ENCODE measurements at regions not wholly inside any gene's neighbourhood (a gene's known extent, or its start where the extent isn't known, plus 50 kb on each side); places are given as distances from the start of the nearest gene placed in this dataset.

DNA sequence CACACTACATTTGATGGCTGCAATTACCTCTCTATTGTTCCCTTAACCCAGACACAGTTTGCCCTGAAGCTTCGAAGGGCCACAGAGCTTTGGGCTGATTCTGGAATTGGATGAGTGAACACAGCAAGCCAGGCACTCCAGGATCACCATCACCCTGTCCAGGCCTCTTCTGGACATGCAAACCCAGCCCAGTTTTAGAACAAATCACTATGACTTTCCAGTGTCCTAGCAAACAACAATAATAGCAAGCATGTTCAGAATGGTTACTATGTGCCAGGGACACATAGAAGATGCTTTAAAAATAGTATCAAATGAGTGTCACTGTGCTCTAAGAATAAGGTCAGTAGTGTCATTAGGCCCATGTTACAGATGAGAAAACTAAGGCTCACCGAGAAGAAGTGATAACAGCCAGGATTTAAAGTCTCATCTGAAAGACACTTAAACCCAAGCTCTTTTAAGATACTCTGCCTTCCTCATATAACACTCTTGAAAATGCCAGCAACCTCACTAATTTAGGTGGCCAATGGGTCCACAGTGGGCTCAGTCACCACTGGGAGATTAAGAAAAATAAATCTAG, 191.7 kb upstream of the STK17B start:
- no peak for DNase-seq

DNA sequence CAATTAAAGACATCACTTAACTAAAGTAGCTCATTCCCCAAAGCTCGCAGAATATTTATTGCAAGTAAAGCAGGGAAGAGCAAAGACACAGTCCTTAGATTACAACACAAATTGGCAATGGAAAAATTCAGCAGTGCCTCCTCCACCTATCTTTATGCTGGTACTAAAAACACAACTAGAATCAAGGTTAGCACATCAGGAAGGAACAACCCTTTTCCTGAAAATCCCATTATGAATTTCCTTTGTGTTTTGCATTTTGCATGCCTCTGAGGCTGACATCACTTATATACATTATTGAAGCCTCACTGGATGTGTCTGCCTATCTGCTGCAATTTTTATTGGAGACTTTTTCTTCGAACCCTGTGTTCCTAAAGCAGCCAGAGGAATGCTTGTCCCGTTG, 193.8 kb upstream of the STK17B start:
- DNase-seq, result peak; percentile 75

DNA sequence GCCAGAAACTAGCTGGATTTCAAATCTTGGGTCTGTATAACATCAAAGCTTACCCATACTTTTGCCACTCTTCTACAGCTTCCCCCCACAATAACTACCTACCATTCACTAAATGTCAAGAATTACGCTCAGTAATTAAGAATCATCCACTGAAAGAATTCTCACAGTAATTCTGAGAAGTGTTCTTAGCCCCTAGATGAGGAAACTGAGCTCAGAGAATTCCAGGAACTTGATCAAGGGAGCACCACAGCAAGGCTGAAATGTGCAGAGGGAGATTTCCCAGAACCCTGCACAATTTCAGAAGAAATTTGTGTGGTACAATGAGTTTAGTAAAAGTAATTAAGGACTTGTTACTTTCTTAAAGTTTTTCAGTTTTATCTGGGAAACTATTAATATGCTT, 194.5 kb upstream of the STK17B start:
- no peak for DNase-seq

DNA sequence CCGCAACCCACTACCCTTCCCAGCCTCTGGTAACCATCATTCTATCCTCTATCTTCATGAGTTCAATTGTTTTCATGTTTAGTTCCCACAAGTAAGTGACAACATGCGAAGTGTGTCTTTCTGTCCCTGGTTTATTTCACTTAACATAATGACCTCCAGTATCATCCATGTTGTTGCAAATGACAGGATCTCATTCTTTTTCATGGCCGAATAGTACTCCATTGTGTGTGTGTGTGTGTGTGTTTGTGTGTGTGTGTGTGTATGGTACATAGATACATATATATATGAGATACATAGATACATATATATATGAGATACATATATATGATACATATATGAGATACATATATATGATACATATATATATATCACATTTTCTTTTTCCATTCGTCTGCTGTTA, 196.3 kb upstream of the STK17B start:
- DNase-seq, result no peak

DNA sequence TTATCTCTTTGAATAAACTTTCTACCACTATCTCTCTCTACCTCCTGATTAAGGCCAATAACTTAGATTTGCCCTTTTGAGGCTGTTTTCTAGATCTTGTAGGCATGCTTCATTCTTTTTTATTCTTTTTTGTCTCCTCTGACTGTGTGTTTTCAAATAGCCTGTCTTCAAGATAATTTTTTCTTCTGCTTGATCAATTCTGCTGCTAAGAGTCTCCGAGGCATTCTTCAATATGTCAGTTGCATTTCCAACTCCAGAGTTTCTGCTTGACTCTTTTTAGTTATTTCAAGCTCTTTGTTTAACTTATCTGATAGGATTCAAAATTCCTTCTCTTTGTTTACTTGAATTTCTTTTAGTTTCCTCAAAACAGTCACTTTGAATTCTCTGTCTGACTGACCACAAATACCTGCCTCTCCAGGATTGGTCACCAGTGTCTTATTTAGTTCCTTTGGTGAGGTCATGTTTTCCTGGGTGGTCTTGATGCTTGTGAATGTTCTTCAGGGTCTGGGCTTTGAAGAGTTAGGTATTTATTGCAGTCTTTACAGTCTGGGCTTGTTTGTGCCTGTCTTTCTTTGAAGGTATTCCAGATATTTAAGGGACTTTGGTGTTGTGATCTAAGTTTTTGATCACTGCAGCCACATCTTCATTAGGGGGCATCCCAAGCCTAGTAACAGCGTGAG, 197.3 kb upstream of the STK17B start:
- DNase-seq, result no peak

DNA sequence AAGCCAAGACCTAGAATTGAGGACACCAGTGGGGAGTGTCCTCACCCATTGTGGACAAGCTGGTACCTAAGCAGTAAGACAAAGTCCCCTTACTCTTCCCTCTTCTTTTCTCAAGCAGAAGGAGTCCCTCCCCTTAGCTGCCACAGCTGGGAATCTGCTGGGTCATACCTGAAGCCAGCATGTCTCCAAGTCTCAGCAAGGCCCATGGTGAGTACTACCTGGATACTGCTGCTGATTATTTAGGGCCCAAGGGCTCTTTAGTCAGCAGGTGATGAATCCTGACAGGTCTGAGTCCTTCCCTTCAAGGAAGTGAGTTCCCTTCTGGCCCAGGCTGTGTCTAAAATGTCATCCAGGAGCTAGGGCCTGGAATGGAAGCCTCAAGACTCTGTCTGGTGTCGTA, 198.6 kb upstream of the STK17B start:
- no peak for DNase-seq

DNA sequence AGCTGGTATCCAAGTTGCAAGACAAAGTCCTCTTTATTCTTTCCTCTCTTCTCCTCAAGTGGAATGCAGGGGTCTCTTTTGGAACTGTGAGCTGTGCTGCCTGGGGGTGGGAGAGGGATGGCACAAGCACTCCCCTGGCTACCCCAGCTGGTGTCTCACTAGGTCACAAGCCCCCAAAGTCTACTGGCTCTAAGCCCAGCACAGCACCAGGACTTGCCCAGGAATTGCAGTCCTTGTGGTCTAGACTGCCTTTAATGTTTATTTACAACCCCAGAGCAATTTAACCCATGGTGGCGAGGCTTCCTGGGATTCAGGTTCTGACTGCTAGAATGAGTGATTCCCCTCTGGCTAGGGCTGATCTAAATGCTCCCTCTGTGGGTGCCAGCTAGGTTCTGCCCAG, 199.0 kb upstream of the STK17B start:
- no peak for DNase-seq

DNA sequence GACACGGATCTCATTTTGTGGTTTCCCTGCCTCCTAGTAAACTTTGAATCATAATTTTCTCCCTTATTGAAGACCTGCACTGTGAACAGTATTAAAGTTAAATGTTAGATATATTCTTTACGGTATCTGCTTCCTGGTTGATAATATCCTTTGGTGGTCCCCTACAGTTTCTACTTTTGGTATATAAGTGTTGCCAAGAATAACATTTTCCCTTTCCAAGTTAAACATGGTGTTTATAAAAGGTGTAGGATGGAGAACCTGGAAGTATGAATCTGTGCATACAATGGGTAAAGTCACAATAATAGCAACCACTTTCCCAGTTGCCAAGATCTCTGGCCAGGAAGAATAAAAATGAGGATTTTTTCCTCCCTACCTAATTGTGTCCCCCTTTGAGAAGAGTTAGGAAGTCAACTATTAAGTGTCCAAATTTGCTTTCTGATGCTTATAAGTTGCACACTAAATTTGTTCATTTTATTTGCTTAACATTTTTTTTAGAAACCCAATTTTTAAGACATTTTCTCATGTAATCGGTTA, 201.0 kb upstream of the STK17B start:
- peak; percentile 82 for DNase-seq

DNA sequence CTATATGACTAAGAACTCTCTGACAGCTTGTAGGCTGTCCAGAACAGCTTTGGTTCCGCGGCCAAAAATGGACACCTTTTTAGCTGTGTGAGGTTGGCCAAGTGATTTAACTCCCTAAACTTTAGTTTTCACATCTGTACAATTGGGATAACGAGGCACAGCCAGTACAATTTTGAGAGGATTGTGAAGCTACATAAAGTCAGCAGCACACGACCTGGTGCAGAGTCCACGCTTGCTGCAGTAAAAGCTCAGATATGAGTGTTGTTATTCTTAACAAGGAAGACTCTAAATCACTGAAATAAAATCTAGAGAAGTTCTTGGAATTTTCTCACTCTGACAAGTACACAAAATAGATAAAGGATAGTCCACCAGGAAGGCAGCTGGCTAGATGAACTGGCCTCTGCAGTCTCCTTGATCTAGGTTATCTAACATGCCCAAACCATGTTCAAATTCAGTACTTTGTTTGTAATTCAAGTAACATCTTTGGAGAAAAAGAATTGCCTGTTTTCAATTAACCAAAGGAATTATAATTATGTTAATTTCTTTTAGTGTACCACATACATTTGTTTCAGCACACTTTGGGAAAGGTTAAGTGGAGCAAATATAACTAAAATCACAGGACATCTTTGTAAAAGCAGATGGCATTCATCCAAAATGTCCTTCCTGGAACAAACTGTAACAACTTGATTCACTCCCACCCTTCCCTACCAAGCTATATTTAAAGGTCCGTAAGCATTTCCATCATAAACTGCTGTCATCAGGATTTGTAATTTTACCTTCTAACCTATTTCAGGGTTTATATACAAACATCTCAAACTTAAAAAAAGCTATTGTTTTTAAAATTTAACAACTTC, 201.7 kb upstream of the STK17B start:
- DNase-seq, result peak; percentile 84

DNA sequence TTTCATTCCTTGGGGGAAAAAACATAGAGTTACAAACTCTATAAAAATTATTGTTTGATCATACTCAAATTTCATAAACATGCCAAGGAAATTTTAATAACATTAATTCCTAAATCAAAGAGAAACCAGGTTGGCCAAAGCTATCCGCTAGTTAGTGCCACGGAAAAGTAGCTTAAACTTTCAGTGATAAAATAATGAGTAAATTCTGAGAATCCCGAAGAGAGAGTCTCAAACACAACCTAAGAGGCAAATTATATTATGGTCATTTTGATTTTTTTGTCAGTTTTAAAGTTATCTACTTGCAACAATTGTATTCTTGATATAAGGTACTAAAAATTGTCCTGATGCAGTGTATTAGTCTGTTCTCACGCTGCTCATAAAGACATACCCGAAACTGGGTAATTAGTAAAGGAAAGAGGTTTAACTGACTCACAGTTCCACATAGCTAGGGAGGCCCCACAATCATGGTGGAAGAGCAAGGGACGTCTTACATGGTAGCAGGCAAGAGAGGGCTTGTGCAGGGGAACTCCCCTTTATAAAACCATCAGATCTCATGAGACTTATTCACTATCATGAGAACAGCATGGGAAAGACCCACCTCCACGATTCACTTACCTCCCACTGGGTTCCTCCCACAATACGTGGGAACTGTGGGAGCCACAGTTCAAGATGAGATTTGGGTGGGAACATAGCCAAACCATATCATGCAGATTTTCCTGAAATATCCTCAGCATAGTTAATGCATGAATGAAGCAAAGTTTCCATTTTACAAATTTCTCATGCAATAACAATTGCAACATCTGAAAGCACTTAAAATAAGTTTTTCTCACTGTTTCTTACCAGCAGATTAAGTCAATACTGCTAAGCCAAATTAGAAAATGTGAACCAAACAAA, 205.9 kb upstream of the STK17B start:
- no peak for DNase-seq

DNA sequence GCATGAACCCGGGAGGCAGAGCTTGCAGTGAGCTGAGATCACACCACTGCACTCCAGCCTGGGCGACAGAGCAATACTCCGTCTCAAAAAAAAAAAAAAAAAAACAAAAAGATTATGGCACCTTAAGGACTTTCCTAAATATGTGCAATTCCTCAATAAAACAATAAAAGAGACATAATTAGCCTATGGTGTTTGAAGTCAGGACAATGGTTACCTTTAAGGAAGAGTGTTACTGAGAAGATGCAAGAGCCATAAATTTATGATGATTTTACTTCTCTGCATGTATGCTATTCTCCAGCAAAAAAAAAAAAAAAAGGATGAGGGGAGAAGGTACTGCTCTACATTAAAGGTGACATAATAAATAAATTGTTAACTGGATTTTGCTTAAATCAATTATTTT, 208.2 kb upstream of the STK17B start:
- DNase-seq, result no peak

DNA sequence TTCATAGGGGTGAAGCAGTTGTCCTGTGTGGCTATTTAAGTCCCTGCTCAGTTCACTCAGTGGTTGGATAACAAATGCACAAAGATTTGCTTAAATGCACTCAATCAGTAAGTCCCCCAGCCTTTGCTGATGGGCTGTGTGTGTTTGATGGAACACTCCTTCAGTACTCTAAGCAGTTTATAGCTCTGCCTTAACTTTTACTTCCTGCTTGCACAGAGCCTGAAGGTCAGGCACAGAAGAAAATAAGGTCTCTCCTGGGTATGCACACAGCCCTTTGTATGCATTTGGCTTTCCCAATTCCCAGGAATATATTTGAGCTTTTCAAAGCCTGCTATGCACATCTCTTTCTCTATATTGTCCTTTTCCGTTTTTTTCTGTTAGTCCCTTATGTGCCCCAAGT, 208.7 kb upstream of the STK17B start:
- DNase-seq, result no peak

DNA sequence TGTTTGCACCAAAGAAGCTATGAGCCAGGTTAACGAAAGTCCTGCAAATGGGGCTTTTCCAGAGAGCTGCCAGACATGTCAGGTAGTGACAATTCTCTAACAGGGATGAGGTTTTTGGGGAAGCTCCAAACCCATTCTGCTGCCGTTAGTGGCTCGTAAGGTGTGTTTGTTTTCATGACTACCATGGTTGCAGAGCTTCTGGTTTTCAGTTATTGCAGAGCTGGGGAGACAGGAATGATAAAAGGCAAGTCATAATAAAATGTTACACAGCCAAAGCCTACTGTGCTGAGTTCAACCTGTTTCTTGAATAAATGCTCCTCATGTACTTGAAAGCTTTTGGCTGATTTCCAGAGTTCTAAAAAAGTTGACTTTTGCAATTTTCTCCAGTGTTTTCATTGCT, 209.2 kb upstream of the STK17B start:
- no peak for DNase-seq

DNA sequence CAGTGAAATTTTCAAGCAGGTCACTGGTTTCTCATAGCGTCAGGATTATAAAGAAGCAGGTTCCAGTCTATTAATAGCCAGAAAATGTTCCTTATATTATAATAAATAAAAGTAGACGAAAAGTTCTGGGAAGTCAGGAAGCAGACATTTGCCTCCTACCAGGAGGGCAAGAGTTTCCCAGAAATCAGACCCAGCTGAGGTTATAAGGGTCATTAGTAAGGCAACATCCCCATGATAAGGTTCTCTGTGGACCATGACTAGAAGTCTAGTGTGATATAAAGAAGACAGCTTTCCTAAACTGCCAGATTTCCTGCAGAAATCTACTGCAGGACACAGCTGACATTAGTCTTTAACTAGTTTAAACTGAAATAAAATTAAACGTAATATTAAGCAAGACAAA, 210.1 kb upstream of the STK17B start:
- peak; percentile 52 for DNase-seq

DNA sequence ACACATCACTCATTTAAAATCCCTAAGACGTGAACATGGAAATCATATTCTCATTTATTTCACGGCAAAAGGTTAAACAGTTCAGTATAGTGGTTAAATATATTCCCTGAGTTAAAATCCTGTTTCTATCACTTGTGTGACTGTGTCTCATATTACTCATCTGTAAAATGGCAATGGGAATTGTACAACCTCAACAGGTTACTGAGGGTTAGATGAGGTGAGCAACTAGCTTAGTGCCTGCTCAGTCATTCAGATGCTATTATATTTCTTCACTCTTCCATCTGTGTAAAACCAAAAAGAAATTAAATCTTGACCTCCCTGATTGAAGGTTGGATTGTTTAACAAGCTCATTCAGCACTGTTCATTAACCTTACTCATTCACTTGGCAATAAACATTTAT, 212.4 kb upstream of the STK17B start:
- DNase-seq, result no peak

DNA sequence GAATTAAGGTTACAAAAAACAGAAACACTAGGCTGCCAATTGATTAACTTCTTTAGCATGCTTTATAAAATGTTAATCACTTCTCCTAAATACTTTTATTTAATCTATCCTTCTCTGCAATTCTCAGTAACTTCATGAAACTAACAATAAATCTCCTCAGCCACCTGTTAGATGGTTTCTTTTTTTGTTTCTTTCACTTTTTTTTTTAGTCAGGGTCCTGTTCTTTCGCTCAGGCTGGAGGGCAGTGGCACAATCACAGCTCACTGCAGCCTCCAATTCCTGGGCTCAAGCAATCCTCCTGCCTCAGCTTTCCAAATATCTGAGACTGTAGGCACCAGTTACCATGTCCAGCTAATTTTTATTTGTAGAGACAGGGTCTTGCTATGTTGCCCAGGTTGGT, 213.4 kb upstream of the STK17B start:
- DNase-seq, result no peak

DNA sequence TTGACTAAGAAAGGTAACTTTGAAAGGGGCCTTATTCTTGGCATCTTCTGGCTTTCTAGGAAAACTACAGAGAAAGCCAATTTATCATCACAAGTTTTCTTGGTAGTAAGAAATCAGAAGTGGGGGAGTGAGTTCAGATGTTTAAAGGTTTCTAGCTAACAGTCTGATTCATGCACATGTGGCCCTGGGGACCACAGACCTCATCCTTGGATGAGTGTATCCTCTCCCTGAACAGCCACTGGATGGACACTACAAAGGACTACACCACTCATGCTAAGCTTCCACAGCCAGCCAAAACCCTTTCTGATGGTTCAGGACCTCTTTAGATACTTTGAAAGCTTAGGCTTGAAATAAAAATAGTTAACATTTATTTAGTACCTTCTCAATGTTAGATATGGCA, 218.3 kb upstream of the STK17B start:
- DNase-seq, result no peak

DNA sequence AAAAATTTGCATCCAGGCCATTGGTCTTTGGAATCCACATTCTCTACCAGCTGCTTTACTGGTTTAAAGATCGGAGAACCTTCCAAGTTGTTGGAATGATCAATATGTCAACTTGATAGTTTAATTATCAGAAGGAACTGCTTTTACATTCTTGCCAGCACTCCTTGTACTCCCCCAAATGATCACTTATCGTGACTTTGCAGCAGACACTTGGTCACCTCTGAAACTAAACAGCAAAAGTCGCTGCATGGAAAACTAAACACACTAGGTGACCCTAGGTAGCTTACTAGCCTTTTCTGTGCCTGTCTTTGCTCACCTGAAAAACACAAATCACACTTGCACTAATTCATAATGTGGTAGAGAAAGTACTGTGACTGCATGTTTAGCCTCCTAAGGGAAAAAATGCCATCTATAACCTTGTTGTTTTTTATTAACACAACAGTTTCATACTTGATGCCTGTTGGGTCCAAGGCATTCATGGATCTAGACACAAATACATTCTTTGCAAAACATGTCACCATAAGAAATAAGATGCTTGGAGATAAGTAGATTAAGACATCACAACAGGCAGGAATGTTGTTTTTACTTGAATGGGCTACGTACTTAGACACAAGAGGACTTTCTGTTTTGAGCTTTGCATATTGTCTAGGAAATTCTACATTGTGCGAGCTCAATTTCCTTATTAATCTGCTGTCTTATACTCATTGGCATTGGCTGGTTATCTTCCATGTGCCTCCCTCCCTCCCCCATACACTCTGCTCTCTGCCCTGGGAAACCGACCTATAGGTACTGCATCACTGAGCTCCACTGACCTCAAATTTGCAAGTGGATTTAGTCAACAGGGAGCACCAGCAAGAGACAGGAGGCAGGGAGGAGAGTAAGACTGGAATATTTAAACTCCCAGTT, 219.1 kb upstream of the STK17B start:
- DNase-seq, result no peak

DNA sequence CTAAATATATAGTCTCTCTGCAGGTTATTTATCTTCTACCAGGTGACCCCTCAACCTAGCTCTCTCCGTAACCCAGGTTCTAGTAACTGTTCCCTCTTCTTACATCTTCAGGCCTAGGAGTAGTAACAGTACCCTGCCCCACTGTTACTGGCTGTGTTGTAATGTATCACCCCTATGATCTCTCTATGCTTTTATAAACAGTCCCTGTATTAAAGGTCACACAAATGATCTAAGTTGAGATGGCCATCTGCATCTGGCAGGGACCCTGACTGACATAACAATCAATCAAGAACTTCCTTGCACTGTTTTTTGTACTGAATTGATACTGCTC, 219.7 kb upstream of the STK17B start:
- DNase-seq, result no peak

DNA sequence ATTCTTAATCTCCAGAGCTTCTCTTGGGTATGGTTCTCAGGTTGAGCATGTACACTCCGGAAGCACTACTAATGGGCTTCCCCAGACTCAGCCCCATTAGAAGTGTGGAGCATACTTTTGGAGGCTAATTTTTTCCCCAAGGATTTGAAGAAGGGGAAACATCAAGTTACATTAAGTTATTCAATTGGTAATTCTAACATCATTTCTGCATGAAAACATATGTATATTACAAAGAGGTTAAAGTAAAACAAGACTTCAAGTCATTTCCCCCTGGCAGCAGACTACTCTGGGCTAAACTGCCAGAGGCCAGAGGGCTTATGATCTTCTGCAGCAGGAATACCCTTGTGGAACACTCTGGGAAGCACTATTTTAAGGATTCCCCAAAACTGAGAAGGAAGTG, 227.7 kb upstream of the STK17B start:
- no peak for DNase-seq
